Esophagus (tissue), 2 donors: ENCODE measurements at regions not wholly inside any gene's neighbourhood (a gene's known extent, or its start where the extent isn't known, plus 50 kb on each side); places are given as distances from the start of the nearest gene placed in this dataset.

Experiments used
- H3K27ac ChIP-seq, 2 donors: one replicate each; pipeline ENCODE4 v1.5.1; 2013; ENCODE audit warnings: low read depth in 2 of 2, mild to moderate bottlenecking in 2 of 2, inconsistent platforms in 1 of 2, low read length in 1 of 2, moderate library complexity in 1 of 2
- H3K27me3 ChIP-seq, 2 donors: one replicate each; pipeline ENCODE4 v1.6.1; 2013; ENCODE audit warnings: low read length in 2 of 2, control low read depth in 1 of 2, mild to moderate bottlenecking in 1 of 2; ENCODE audit not compliant: insufficient read depth in 2 of 2, control insufficient read depth in 1 of 2
- H3K36me3 ChIP-seq, 2 donors: one replicate each; pipeline ENCODE4 v1.6.1; 2013; ENCODE audit warnings: low read length in 1 of 2; ENCODE audit not compliant: control insufficient read depth in 2 of 2, insufficient read depth in 2 of 2
- H3K4me1 ChIP-seq, 2 donors: one replicate each; pipeline ENCODE4 v1.6.1; 2013; ENCODE audit warnings: low read length in 1 of 2; ENCODE audit not compliant: control insufficient read depth in 2 of 2, insufficient read depth in 2 of 2
- H3K4me3 ChIP-seq, 2 donors: one replicate each; pipeline ENCODE4 v1.5.1; 2013; ENCODE audit warnings: low read length in 2 of 2, mild to moderate bottlenecking in 2 of 2, low read depth in 1 of 2, moderate library complexity in 1 of 2
- H3K9me3 ChIP-seq, 2 donors: one replicate each; pipeline ENCODE4 v1.6.1; 2013; ENCODE audit warnings: mild to moderate bottlenecking in 2 of 2, low read depth in 1 of 2, low read length in 1 of 2, moderate library complexity in 1 of 2; ENCODE audit not compliant: control insufficient read depth in 2 of 2, insufficient read depth in 1 of 2
- WGBS, 2 donors: extraction: QIAGEN DNeasy Blood & Tissue Kit; methylation state at CpG; one replicate each; pipeline ENCODE4 v1.1.7; 2013; 5-methylcytosine and 5-hydroxymethylcytosine counted together
- donor health status: healthy with polysubstance abuse.
- donor health status: Bipolar disorder and iron deficiency.

- Histone ChIP-seq H3K27me3 (no peaks in the 10 kb centered on the region), H3K27ac (peak overlapping the region; percentile 23 to 69), H3K9me3 (no peaks in the 10 kb centered on the region), H3K4me1 (peaks cover 8% of the 10 kb centered on the region in 2 donors), H3K4me3 (no peak overlapping the region), H3K36me3 (no peaks in the 10 kb centered on the region)
- WGBS, 2 donors = 39 to 64% methylated on average over 11 of the region's 11 CpGs
These were observed 107.9 kb downstream of the JCAD start for GRCh38 chr10:29951441-29951931.

GRCh38 chr10:29950391-29950790, 109.0 kb downstream of the JCAD start:
- 36 to 65% methylated on average over 5 of the region's 5 CpGs for WGBS, 2 donors
- H3K27ac ChIP-seq = peak overlapping the region; percentile 38 to 61
- no peaks in the 10 kb centered on the region for H3K36me3 ChIP-seq

GRCh38 chr10:29949411-29950011, 109.9 kb downstream of the JCAD start:
- peaks cover 8% of the 10 kb centered on the region in 2 donors for H3K4me1 ChIP-seq
- 16 to 33% methylated on average over 5 of the region's 5 CpGs for WGBS, 2 donors
- H3K9me3 ChIP-seq = no peaks in the 10 kb centered on the region
- H3K27me3 ChIP-seq = no peaks in the 10 kb centered on the region
- H3K27ac ChIP-seq = peak overlapping the region in 1 of 2 donors; percentile 62
- no peak overlapping the region for H3K4me3 ChIP-seq
- no peaks in the 10 kb centered on the region for H3K36me3 ChIP-seq

More at GRCh38 chr10:29950391-29950790, 109.0 kb downstream of the JCAD start:
- Histone ChIP-seq H3K27me3 (no peaks in the 10 kb centered on the region), H3K9me3 (no peaks in the 10 kb centered on the region), H3K4me3 (no peak overlapping the region), H3K4me1 (peaks cover 8% of the 10 kb centered on the region in 2 donors)

- WGBS, 2 donors = 38 to 53% methylated on average over 9 of the region's 9 CpGs
- Histone ChIP-seq H3K4me1 (peaks cover 8% of the 10 kb centered on the region in 2 donors), H3K27ac (peak overlapping the region; percentile 62 to 73), H3K36me3 (no peaks in the 10 kb centered on the region), H3K27me3 (no peaks in the 10 kb centered on the region), H3K4me3 (no peak overlapping the region), H3K9me3 (no peaks in the 10 kb centered on the region)
These were observed 110.5 kb downstream of the JCAD start for GRCh38 chr10:29948881-29949355.

- H3K9me3 ChIP-seq = no peaks in the 10 kb centered on the region
- peak overlapping the region; percentile 62 to 69 for H3K27ac ChIP-seq
- no peaks in the 10 kb centered on the region for H3K27me3 ChIP-seq
- H3K4me1 ChIP-seq = peaks cover 8% of the 10 kb centered on the region in 2 donors
- no peaks in the 10 kb centered on the region for H3K36me3 ChIP-seq
- no peak overlapping the region for H3K4me3 ChIP-seq
- 71 to 73% methylated on average over 2 of the region's 2 CpGs for WGBS, 2 donors
These were observed 111.7 kb downstream of the JCAD start for GRCh38 chr10:29947701-29948060.

- Histone ChIP-seq H3K27ac (peak overlapping the region; percentile 62 to 69), H3K27me3 (no peaks in the 10 kb centered on the region), H3K9me3 (no peaks in the 10 kb centered on the region), H3K4me1 (peaks cover 5 to 8% of the 10 kb centered on the region in 2 donors), H3K36me3 (no peaks in the 10 kb centered on the region), H3K4me3 (no peak overlapping the region)
- 39 to 47% methylated on average over 9 of the region's 9 CpGs for WGBS, 2 donors
These were observed 112.3 kb downstream of the JCAD start for GRCh38 chr10:29946953-29947700.

- no peak overlapping the region for H3K4me3 ChIP-seq
- peak overlapping the region; percentile 62 to 69 for H3K27ac ChIP-seq
- WGBS, 2 donors = 88 to 91% methylated on average over 3 of the region's 3 CpGs
- no peaks in the 10 kb centered on the region for H3K9me3 ChIP-seq
- H3K36me3 ChIP-seq = no peaks in the 10 kb centered on the region
- H3K4me1 ChIP-seq = peaks cover 5 to 8% of the 10 kb centered on the region in 2 donors
- no peaks in the 10 kb centered on the region for H3K27me3 ChIP-seq
These were observed 112.8 kb downstream of the JCAD start for GRCh38 chr10:29946614-29946952.

- H3K27me3 ChIP-seq = no peaks in the 10 kb centered on the region
- H3K4me3 ChIP-seq = no peak overlapping the region
- WGBS, 2 donors = 90 to 91% methylated on average over 1 of the region's 1 CpG
- no peak overlapping the region for H3K27ac ChIP-seq
- H3K36me3 ChIP-seq = no peaks in the 10 kb centered on the region
- H3K4me1 ChIP-seq = no peaks in the 10 kb centered on the region
- no peaks in the 10 kb centered on the region for H3K9me3 ChIP-seq
These were observed 117.9 kb downstream of the JCAD start for GRCh38 chr10:29941476-29941875.

GRCh38 chr10:29932991-29933390, 126.4 kb downstream of the JCAD start:
- no peaks in the 10 kb centered on the region for H3K36me3 ChIP-seq
- H3K4me3 ChIP-seq = no peak overlapping the region
- WGBS, 2 donors = 52 to 64% methylated on average over 4 of the region's 4 CpGs
- peak overlapping the region in 1 of 2 donors; percentile 56 for H3K27ac ChIP-seq
- H3K27me3 ChIP-seq = no peaks in the 10 kb centered on the region
- peaks cover 0 to 2% of the 10 kb centered on the region in 2 donors for H3K9me3 ChIP-seq
- no peaks in the 10 kb centered on the region for H3K4me1 ChIP-seq
